ENCODE measurements at regions not wholly inside any gene's neighbourhood (a gene's known extent, or its start where the extent isn't known, plus 50 kb on each side); places are given as distances from the start of the nearest gene placed in this dataset.

GRCh38 chr1:216809649-216810048 lies 86.4 kb upstream of the ESRRG start:
- no peaks in the 10 kb centered on the region for H3K4me1 ChIP-seq (ENCODE audit: control insufficient read depth in 1 of 2, low read depth in 2 of 2)
- no peak for ATAC-seq (ENCODE audit: insufficient number of reproducible peaks, low FRiP score, low read depth)

GRCh38 chr1:216807696-216808095 lies 84.5 kb upstream of the ESRRG start:
- no peak for TF ChIP-seq CTCF (IDR thresholded peaks at IDR 0.05)

More at GRCh38 chr1:216809649-216810048, 86.4 kb upstream of the ESRRG start:
- H3K9me3 ChIP-seq: no peaks in the 10 kb centered on the region
- no peak overlapping the region for H3K4me3 ChIP-seq
- H3K27me3 ChIP-seq (replicated peaks; ENCODE audit: insufficient read depth): no peaks in the 10 kb centered on the region
- H3K27ac ChIP-seq: no peak overlapping the region
- DNase-seq (ENCODE audit: low spot score): no peak
- no peaks in the 10 kb centered on the region for H3K36me3 ChIP-seq
- TF ChIP-seq CTCF (IDR thresholded peaks at IDR 0.05): no peak

GRCh38 chr1:216805953-216806352 lies 82.7 kb upstream of the ESRRG start:
- TF ChIP-seq CTCF (IDR thresholded peaks at IDR 0.05): no peak
- no peak overlapping the region for H3K4me3 ChIP-seq
- ATAC-seq (ENCODE audit: insufficient number of reproducible peaks, low FRiP score, low read depth): no peak
- H3K27ac ChIP-seq: no peak overlapping the region
- no peak for DNase-seq (ENCODE audit: low spot score)
- H3K4me1 ChIP-seq (ENCODE audit: control insufficient read depth in 1 of 2, low read depth in 2 of 2): no peaks in the 10 kb centered on the region
- no peaks in the 10 kb centered on the region for H3K27me3 ChIP-seq (replicated peaks; ENCODE audit: insufficient read depth)
- no peaks in the 10 kb centered on the region for H3K36me3 ChIP-seq
- no peaks in the 10 kb centered on the region for H3K9me3 ChIP-seq

More at GRCh38 chr1:216807696-216808095, 84.5 kb upstream of the ESRRG start:
- H3K36me3 ChIP-seq: no peaks in the 10 kb centered on the region
- no peaks in the 10 kb centered on the region for H3K9me3 ChIP-seq
- ATAC-seq (ENCODE audit: insufficient number of reproducible peaks, low FRiP score, low read depth) (no peak), DNase-seq (ENCODE audit: low spot score) (no peak)
- H3K27ac ChIP-seq: no peak overlapping the region
- H3K4me3 ChIP-seq: no peak overlapping the region
- no peaks in the 10 kb centered on the region for H3K4me1 ChIP-seq (ENCODE audit: control insufficient read depth in 1 of 2, low read depth in 2 of 2)
- no peaks in the 10 kb centered on the region for H3K27me3 ChIP-seq (replicated peaks; ENCODE audit: insufficient read depth)

- DNase-seq (ENCODE audit: low spot score) (no peak), ATAC-seq (ENCODE audit: insufficient number of reproducible peaks, low FRiP score, low read depth) (no peak)
- H3K9me3 ChIP-seq: no peaks in the 10 kb centered on the region
- no peaks in the 10 kb centered on the region for H3K36me3 ChIP-seq
- TF ChIP-seq CTCF (IDR thresholded peaks at IDR 0.05): no peak
- no peak overlapping the region for H3K4me3 ChIP-seq
- H3K27me3 ChIP-seq (replicated peaks; ENCODE audit: insufficient read depth): no peaks in the 10 kb centered on the region
- H3K27ac ChIP-seq: no peak overlapping the region
- H3K4me1 ChIP-seq (ENCODE audit: control insufficient read depth in 1 of 2, low read depth in 2 of 2): no peaks in the 10 kb centered on the region
Measured at GRCh38 chr1:216805233-216805632, 82.0 kb upstream of the ESRRG start.

GRCh38 chr1:216804111-216804510 lies 80.9 kb upstream of the ESRRG start:
- DNase-seq (ENCODE audit: low spot score) (no peak), ATAC-seq (ENCODE audit: insufficient number of reproducible peaks, low FRiP score, low read depth) (no peak)
- Histone ChIP-seq H3K9me3 (no peaks in the 10 kb centered on the region), H3K4me3 (no peak overlapping the region), H3K27ac (no peak overlapping the region), H3K4me1 (ENCODE audit: control insufficient read depth in 1 of 2, low read depth in 2 of 2) (no peaks in the 10 kb centered on the region), H3K36me3 (no peaks in the 10 kb centered on the region), H3K27me3 (replicated peaks; ENCODE audit: insufficient read depth) (no peaks in the 10 kb centered on the region)
- TF ChIP-seq CTCF (IDR thresholded peaks at IDR 0.05): no peak

All from thoracic aorta (tissue), 2 donors.